Upper lobe of right lung (tissue), 1 donor: ENCODE measurements at regions not wholly inside any gene's neighbourhood (a gene's known extent, or its start where the extent isn't known, plus 50 kb on each side); places are given as distances from the start of the nearest gene placed in this dataset.

Experiments
- ATAC-seq: fragments of 200-7000 bp; cut with Tn5 transposase; one replicate; pipeline ENCODE4 v1.9.1; 2020; ENCODE audit warnings: mild to moderate bottlenecking, moderate library complexity
- DNase-seq: peaks from one replicate; pipeline ENCODE4 v3.0.0-alpha.2; 2020
- H3K27ac ChIP-seq: fragments of 200-600 bp; one replicate; pipeline ENCODE4 v1.8.0; 2022
- H3K27me3 ChIP-seq: fragments of 200-600 bp; one replicate; pipeline ENCODE4 v1.8.0; 2022; ENCODE audit warnings: mild to moderate bottlenecking
- H3K36me3 ChIP-seq: fragments of 200-600 bp; one replicate; pipeline ENCODE4 v1.8.0; 2022
- H3K4me1 ChIP-seq: fragments of 200-600 bp; one replicate; pipeline ENCODE4 v1.8.0; 2022
- H3K4me3 ChIP-seq: fragments of 200-600 bp; one replicate; pipeline ENCODE4 v1.8.0; 2022; ENCODE audit warnings: mild to moderate bottlenecking
- H3K9me3 ChIP-seq: fragments of 200-600 bp; one replicate; pipeline ENCODE4 v1.8.0; 2022
- CTCF ChIP-seq: fragments of 200-600 bp; IDR thresholded peaks from one replicate; pipeline ENCODE4 v1.8.0; 2022; ENCODE audit warnings: antibody characterized with exemption
- intact Hi-C: fragments of 100-400 bp; cut with DNase I; formaldehyde crosslinking; loops from one replicate; pipeline ENCODE4 v1.11.0; 2022
- donor health status: DM: no; HTN: yes; CAD: no; lungs with severe emphysema.

- intact Hi-C loops, result no loop called here
- no peak for DNase-seq
- no peak for ATAC-seq
- Histone ChIP-seq H3K4me3 (no peak overlapping the region), H3K27me3 (no peaks in the 10 kb centered on the region), H3K4me1 (no peaks in the 10 kb centered on the region), H3K9me3 (no peaks in the 10 kb centered on the region), H3K27ac (no peak overlapping the region), H3K36me3 (no peaks in the 10 kb centered on the region)
- no peak for TF ChIP-seq CTCF
These were observed 186.5 kb downstream of the SCP2D1 start for GRCh38 chr20:19000078-19000477.

- no peak for TF ChIP-seq CTCF
- no peaks in the 10 kb centered on the region for H3K4me1 ChIP-seq
- intact Hi-C loops, result no loop called here
- ATAC-seq, result no peak
- DNase-seq, result no peak
- no peak overlapping the region for H3K4me3 ChIP-seq
- no peaks in the 10 kb centered on the region for H3K27me3 ChIP-seq
- no peaks in the 10 kb centered on the region for H3K36me3 ChIP-seq
- no peaks in the 10 kb centered on the region for H3K9me3 ChIP-seq
- no peak overlapping the region for H3K27ac ChIP-seq
These were observed 187.6 kb downstream of the SCP2D1 start for GRCh38 chr20:19001177-19001576.

- Histone ChIP-seq H3K9me3 (no peaks in the 10 kb centered on the region), H3K4me3 (no peak overlapping the region), H3K27me3 (no peaks in the 10 kb centered on the region), H3K36me3 (no peaks in the 10 kb centered on the region), H3K4me1 (no peaks in the 10 kb centered on the region), H3K27ac (no peak overlapping the region)
- no peak for ATAC-seq
- no peak for DNase-seq
- TF ChIP-seq CTCF, result no peak
- intact Hi-C loops, result no loop called here
These were observed 190.1 kb downstream of the SCP2D1 start for GRCh38 chr20:19003366-19004336.

- DNase-seq (no peak), ATAC-seq (no peak)
- Histone ChIP-seq H3K9me3 (no peaks in the 10 kb centered on the region), H3K27me3 (no peaks in the 10 kb centered on the region), H3K4me3 (no peak overlapping the region), H3K36me3 (no peaks in the 10 kb centered on the region), H3K27ac (no peak overlapping the region), H3K4me1 (no peaks in the 10 kb centered on the region)
- intact Hi-C loops, result no loop called here
- no peak for TF ChIP-seq CTCF
These were observed 191.4 kb downstream of the SCP2D1 start for GRCh38 chr20:19004975-19005374.

- Histone ChIP-seq H3K27me3 (no peaks in the 10 kb centered on the region), H3K36me3 (no peaks in the 10 kb centered on the region), H3K9me3 (no peaks in the 10 kb centered on the region), H3K4me3 (no peak overlapping the region), H3K4me1 (no peaks in the 10 kb centered on the region), H3K27ac (no peak overlapping the region)
- intact Hi-C loops, result no loop called here
- TF ChIP-seq CTCF, result no peak
- no peak for DNase-seq
- ATAC-seq, result no peak
These were observed 194.9 kb downstream of the SCP2D1 start for GRCh38 chr20:19008497-19008896.
